NK-92 treated with Interleukin-12 subunit alpha and Interleukin-12 subunit beta, amount 100 ng/mL, for 24 hours (cell line): ENCODE measurements at regions not wholly inside any gene's neighbourhood (a gene's known extent, or its start where the extent isn't known, plus 50 kb on each side); places are given as distances from the start of the nearest gene placed in this dataset.
"Not testable (repeated sequence)": the region's sequence is repeated elsewhere in the genome, so short reads cannot be mapped to it uniquely, and the experiment has no call there.

Source experiments
- DNase-seq: peaks from one replicate; lab custom pipeline; 2025; lab: John Stamatoyannopoulos, UW

GRCh38 chr1:29626066-29626465, 389.7 kb downstream of the PTPRU start:
- no peak for DNase-seq

- DNase-seq: no peak
Observed at GRCh38 chr1:29625084-29625420, 388.7 kb downstream of the PTPRU start.

GRCh38 chr1:29624320-29625083, 388.2 kb downstream of the PTPRU start:
- DNase-seq: no peak

- DNase-seq: no peak
Observed at GRCh38 chr1:29623501-29623900, 387.2 kb downstream of the PTPRU start.

- no peak for DNase-seq
Observed at GRCh38 chr1:29621826-29622435, 385.6 kb downstream of the PTPRU start.

GRCh38 chr1:29620631-29621030, 384.3 kb downstream of the PTPRU start:
- no peak for DNase-seq

GRCh38 chr1:29607236-29607635, 370.9 kb downstream of the PTPRU start:
- DNase-seq: no peak

- DNase-seq: not testable (repeated sequence)
Observed at GRCh38 chr1:29604796-29605195, 368.5 kb downstream of the PTPRU start.

- no peak for DNase-seq
Observed at GRCh38 chr1:29603622-29604021, 367.3 kb downstream of the PTPRU start.

GRCh38 chr1:29602203-29602602, 365.9 kb downstream of the PTPRU start:
- DNase-seq: no peak

GRCh38 chr1:29601021-29601420, 364.7 kb downstream of the PTPRU start:
- no peak for DNase-seq

GRCh38 chr1:29599826-29600225, 363.5 kb downstream of the PTPRU start:
- DNase-seq: no peak

- DNase-seq: no peak
Observed at GRCh38 chr1:29599071-29599470, 362.7 kb downstream of the PTPRU start.

GRCh38 chr1:29597861-29598260, 361.5 kb downstream of the PTPRU start:
- no peak for DNase-seq

GRCh38 chr1:29593601-29594382, 357.5 kb downstream of the PTPRU start:
- DNase-seq: no peak

GRCh38 chr1:29592731-29593130, 356.4 kb downstream of the PTPRU start:
- no peak for DNase-seq

GRCh38 chr1:29592261-29592615, 355.9 kb downstream of the PTPRU start:
- DNase-seq: no peak

GRCh38 chr1:29591601-29592260, 355.4 kb downstream of the PTPRU start:
- no peak for DNase-seq

- no peak for DNase-seq
Observed at GRCh38 chr1:29590583-29591565, 354.6 kb downstream of the PTPRU start.

GRCh38 chr1:29589716-29590115, 353.4 kb downstream of the PTPRU start:
- DNase-seq: not testable (repeated sequence)

- DNase-seq: no peak
Observed at GRCh38 chr1:29586991-29587745, 350.8 kb downstream of the PTPRU start.
